ENCODE measurements at regions not wholly inside any gene's neighbourhood (a gene's known extent, or its start where the extent isn't known, plus 50 kb on each side); places are given as distances from the start of the nearest gene placed in this dataset.
"Not testable (repeated sequence)": the region's sequence is repeated elsewhere in the genome, so short reads cannot be mapped to it uniquely, and the experiment has no call there.

- ChIA-PET CTCF (ENCODE audit: low intra/inter-chr PET ratio) (no interaction called here), POLR2A (no interaction called here)
- WGBS (ENCODE audit: insufficient coverage, low coverage, missing lambda C conversion rate): 0% methylated on average over 3 of the region's 3 CpGs
- no peaks in the 10 kb centered on the region for H3K4me1 ChIP-seq (replicated peaks in 1 of 2; ENCODE audit: control insufficient read depth in 2 of 2, insufficient read depth in 2 of 2, low read length in 2 of 2)
- no peaks in the 10 kb centered on the region for H3K9me3 ChIP-seq (replicated peaks; ENCODE audit: control insufficient read depth, insufficient read depth, low read depth, low read length)
- H4K20me1 ChIP-seq (replicated peaks; ENCODE audit: control insufficient read depth, insufficient read depth, low read length): no peaks in the 10 kb centered on the region
- H2AFZ ChIP-seq (ENCODE audit: low read depth, low read length): no peak overlapping the region
- no peaks in the 10 kb centered on the region for H3K36me3 ChIP-seq (ENCODE audit: control insufficient read depth, insufficient read depth, low read length)
- H3K27ac ChIP-seq (ENCODE audit: extremely low read depth, low read depth, low read length): no peak overlapping the region
- DNase-seq (ENCODE audit: extremely low read depth in 1 of 4, low spot score in 3 of 4): no peak
- H3K4me3 ChIP-seq: no peak overlapping the region
- no peak overlapping the region for H3K4me2 ChIP-seq (ENCODE audit: insufficient read depth, low read length)
- H3K27me3 ChIP-seq (ENCODE audit: control insufficient read depth in 2 of 2, insufficient read depth in 2 of 2, low read length in 2 of 2): no peaks in the 10 kb centered on the region
- intact Hi-C loops (cut with micrococcal nuclease): no loop called here
- no peak for ATAC-seq
- BruUV-seq (replicated peaks): no TSS peak
- no peaks in the 10 kb centered on the region for H3K79me2 ChIP-seq (ENCODE audit: control insufficient read depth, insufficient read depth, low read length)
- TF ChIP-seq ZNF830 (CRISPR knock-in tag; IDR thresholded peaks at IDR 0.05) (no peak), ZNF444 (CRISPR knock-in tag; IDR thresholded peaks at IDR 0.05) (no peak), TSC22D4 (tag; IDR thresholded peaks at IDR 0.05) (no peak), SMAD1 (IDR thresholded peaks at IDR 0.05; ENCODE audit: low read depth, low read length, partially characterized antibody) (no peak), KDM2B (CRISPR knock-in tag; IDR thresholded peaks at IDR 0.05) (no peak), E2F8 (IDR thresholded peaks at IDR 0.05; ENCODE audit: low read depth, partially characterized antibody) (no peak), BRD4 (IDR thresholded peaks at IDR 0.05) (no peak), FOXA1 (IDR thresholded peaks at IDR 0.05; ENCODE audit: borderline replicate concordance) (no peak), ZBTB12 (CRISPR knock-in tag; IDR thresholded peaks at IDR 0.05) (no peak), SAFB (IDR thresholded peaks at IDR 0.05; ENCODE audit: borderline replicate concordance, low read depth, low read length) (no peak), ZSCAN29 (IDR thresholded peaks at IDR 0.05) (no peak)
- no peak overlapping the region for H3K9ac ChIP-seq (ENCODE audit: insufficient read depth in 1 of 2, low read depth in 2 of 2, low read length in 2 of 2)
- FAIRE-seq: no peak
- H3K9me1 ChIP-seq (ENCODE audit: control insufficient read depth, insufficient read depth, low read length): no peaks in the 10 kb centered on the region
- in situ Hi-C loops (cut with MboI): no loop called here
Measured at GRCh38 chr3:96347289-96347688, 467.1 kb upstream of the EPHA6 start.

- BruUV-seq (replicated peaks); H3K9me1 ChIP-seq (ENCODE audit: control insufficient read depth, insufficient read depth, low read length); H3K4me3 ChIP-seq; in situ Hi-C loops (cut with MboI); FAIRE-seq; H3K9me3 ChIP-seq (replicated peaks; ENCODE audit: control insufficient read depth, insufficient read depth, low read depth, low read length); POLR2A ChIA-PET; CTCF ChIA-PET (ENCODE audit: low intra/inter-chr PET ratio); H2AFZ ChIP-seq (ENCODE audit: low read depth, low read length); H3K79me2 ChIP-seq (ENCODE audit: control insufficient read depth, insufficient read depth, low read length); ATAC-seq; intact Hi-C loops (cut with micrococcal nuclease); H3K9ac ChIP-seq (ENCODE audit: insufficient read depth in 1 of 2, low read depth in 2 of 2, low read length in 2 of 2); H3K36me3 ChIP-seq (ENCODE audit: control insufficient read depth, insufficient read depth, low read length); H3K4me2 ChIP-seq (ENCODE audit: insufficient read depth, low read length); H3K4me1 ChIP-seq (replicated peaks in 1 of 2; ENCODE audit: control insufficient read depth in 2 of 2, insufficient read depth in 2 of 2, low read length in 2 of 2); H4K20me1 ChIP-seq (replicated peaks; ENCODE audit: control insufficient read depth, insufficient read depth, low read length); DNase-seq (ENCODE audit: extremely low read depth in 1 of 4, low spot score in 3 of 4); H3K27ac ChIP-seq (ENCODE audit: extremely low read depth, low read depth, low read length); H3K27me3 ChIP-seq (ENCODE audit: control insufficient read depth in 2 of 2, insufficient read depth in 2 of 2, low read length in 2 of 2): not testable (repeated sequence)
Measured at GRCh38 chr3:96351598-96351997, 462.8 kb upstream of the EPHA6 start.

Measured in K562 (cell line).